Stimulated activated CD4-positive, alpha-beta T cell treated with anti-CD3 and anti-CD28 coated beads, Interleukin-1b, Interleukin-23, amount 100 ng/mL, for 1 hour (primary cell): ENCODE measurements at regions not wholly inside any gene's neighbourhood (a gene's known extent, or its start where the extent isn't known, plus 50 kb on each side); places are given as distances from the start of the nearest gene placed in this dataset.

Experiments used
- DNase-seq, 2 donors: peaks; one replicate each; pipeline ENCODE4 v3.0.0-alpha.2; 2020; ENCODE audit warnings: low read depth in 2 of 2

DNA sequence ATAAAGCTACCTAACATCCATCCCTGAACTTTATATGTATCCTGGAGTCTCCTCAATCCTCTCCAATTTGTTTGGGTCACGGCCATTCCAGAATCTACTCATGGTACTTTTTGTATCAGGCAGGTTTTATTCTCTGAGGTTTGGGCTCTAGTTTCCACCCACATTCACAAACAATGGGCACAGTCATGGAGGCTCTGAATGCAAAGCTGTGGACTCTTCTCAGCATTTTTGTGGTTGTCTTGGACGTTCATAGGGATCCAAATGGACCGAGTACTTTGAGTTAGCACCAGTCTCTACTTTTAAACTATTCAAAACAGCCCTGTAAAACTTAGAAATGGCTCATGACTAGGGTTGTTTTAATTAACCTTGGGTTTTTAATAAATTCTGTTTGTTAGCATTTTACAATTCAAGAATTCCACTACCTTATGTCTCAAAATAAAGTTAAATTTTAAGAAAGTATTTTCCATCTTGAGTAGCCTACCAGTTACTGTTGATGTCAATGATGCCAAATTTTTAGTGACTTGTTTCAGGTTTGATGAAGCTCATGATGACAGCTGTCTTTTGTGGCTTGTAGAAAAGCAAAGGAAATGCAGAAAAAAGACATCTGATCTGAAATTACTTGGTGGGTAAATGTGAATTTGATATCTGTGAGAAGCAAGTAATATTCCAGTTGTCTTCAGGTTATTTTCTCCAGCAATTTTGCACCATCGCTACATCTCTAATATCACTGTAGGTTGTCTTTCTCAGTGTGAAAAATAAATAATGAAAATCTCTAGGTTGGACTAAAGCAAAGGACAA lies 275.7 kb upstream of the THBS1 start:
- DNase-seq = no peak

DNA sequence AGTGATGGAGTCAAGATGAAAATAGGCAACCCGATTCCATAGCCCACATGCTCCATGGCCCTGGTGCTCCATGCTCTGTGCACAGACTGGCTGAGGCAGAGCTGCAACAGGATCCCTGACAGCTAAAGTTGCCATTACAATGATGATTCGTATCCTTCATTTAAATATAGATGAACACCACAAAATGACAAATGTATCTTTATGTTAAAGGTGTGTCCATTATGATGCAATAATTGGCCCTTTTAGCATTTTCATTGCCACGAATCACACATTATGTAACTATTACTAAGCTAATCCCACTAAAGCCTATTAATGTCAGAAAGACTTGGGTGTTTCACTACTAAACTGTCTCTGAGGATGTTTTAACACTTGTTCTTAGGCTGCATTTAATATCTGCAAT lies 270.2 kb upstream of the THBS1 start:
- no peak for DNase-seq

DNA sequence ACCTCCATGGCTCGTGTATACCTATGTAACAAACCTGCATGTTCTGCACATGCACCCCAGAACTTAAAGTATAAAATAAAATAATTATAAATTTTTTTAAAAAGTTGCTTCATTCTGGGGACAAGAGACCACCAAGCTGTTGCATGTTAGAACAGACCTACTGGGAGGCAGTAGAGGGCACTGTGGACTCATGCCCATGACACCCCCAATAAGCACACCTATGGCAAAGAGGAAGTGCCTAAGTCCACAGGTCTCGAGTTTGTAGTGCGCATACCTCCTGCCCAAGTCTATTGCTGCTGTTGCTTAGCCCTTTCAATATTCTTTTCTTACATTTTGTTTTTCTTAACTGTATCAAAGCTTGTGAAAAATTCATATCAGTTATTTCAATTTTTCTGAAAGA lies 267.9 kb upstream of the THBS1 start:
- DNase-seq = no peak

DNA sequence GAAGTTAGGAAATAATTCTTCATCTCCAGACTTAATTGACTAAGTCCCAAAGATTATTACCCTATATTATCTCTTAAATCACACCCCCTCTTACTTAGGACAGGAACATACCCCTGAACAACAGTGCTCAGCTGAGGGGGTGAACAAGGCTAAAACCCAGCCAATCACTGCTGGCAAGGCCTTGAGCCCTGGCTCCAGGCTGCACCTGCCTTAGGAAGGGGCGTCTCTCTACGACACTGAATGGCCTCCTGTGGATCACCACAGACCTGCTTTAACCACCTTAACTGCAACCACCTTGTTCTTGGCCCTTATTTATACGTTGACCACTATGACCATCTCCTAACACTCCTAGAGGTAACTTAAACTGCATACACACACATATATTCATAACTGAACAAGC lies 267.4 kb upstream of the THBS1 start:
- no peak for DNase-seq

DNA sequence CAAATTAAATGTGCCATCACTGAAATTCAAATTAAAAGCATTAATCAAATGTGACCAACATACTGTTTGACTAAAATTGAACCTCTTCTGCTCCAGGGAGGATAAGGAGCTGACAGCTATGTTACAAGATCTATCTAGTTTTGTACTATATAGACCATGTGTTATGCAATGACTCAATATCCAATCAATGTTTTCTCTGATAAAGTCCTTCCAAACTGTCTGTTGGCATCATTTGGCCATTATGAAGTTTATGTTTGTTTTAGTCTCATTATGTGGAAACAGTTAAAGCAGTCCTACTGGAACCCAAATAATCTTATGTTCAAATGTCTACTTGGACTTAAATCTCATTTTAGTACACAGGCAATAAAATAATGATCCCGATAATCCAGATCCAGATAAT lies 267.0 kb upstream of the THBS1 start:
- no peak for DNase-seq

DNA sequence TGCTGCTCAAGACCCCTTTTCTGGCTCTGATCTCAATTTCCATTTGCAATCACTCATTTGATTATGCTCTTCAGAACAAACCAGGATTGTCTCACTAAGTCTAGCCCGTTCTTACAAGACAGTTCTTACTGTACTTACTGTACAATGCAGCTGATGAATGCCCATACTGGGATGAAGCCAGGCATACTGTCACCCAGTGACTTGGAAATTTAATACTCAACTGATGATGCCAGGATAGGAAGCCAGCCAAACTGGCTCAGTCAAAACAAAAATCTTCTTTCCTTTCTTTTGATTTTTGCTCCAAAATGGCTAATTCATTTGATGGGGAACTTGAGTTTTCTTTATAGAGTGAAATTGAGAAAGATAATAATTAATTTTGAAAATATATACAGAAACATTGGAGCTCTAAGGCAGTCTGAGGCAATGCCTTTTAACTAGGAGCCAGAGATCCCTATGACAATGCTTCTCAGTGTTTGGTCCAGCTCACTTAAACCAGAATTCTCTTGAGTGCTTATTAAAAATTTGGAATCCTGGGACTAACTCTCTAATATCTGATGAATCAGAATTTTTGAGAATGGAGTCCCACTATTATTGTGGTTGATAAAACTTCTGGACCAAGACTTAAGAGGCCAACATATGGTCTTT lies 265.6 kb upstream of the THBS1 start:
- no peak for DNase-seq

DNA sequence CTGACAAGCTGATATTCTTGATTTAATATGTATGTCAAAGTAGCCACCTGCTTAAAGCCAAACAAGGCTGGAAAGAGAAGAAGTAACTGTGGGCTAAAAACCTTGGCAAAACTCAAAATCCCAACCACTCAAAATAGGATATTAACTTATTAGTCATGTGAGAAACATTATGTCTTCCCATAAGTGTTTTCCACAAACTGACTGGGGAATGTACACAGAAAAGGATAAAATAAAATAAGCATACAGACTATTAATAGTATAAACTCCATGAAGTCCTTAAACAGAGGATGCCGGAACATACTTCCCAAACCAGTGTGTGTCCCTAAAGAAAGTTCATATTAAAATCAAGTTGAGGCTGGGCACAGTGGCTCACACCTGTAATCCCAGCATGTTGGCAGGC lies 263.7 kb upstream of the THBS1 start:
- DNase-seq = no peak

DNA sequence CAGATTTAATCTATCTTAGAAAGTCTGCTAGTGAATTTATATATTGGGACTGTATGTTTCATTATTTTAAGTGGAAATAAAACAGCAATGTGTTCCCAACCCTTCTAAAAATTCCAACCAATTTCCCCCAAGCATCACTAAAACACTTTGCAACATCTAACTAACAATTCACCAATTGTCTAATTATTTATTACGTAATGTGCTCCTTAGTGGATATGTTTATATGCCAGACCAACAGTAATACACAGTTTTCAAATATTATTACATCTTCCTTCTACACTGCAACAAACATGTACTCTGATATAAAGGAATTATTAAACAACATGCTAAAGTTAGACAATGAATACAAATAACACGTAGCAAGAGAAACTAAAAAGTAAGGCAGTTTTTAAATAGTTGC lies 262.6 kb upstream of the THBS1 start:
- DNase-seq = no peak

DNA sequence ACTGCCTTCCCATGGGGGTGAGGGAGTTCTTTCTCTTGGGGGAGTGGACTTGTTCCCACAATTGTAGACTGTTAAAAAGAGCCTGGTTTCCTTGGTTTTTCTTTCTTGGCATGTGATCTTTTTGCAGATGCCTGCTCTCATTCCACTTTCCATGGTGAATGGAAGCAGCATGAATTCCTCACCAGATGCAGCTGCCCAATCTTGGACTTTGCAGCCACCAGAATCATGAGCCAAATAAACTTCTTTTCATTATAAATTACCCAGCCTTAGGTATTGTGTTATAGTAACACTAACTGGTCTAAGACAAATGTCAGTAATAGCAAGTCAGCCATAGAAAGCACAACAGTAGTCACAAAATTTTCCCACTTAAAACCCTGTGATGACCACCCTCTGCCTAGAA lies 260.5 kb upstream of the THBS1 start:
- DNase-seq = no peak

DNA sequence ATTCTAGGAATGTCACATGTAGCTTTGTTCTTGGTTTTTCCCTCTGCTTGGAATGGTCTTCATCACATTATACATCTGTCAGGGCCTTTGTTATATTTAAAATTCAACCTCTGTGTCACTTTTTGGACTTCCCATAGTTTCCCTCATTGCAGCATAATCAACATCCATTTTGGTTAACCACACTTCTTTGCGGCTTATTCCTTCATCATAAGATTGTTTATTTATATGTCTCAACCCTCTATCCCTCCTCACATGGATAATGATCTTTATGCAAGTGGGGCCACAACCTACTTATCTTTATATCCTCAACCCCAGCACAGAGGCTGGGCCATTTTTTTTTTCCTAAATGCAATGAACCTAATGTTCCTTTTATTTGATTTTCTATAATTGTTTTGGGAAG lies 260.0 kb upstream of the THBS1 start:
- DNase-seq = no peak

DNA sequence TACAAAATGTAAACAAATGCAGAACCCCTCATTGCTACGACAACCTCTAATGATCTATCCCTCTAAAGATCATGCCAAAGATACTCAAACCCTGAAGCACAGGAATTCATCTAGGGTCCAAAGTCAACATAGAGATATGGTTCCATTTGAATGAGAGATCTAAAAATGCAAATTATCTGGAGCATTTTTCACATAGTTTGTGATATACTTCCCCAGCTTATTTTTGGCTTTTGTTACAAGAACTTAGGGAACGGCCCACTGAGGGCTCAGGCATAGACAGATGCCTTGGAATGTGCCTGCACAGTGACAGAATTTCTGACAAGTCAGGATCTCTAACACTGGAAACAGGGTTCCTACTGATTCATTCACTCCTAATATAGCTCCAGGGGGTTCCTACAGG lies 258.9 kb upstream of the THBS1 start:
- DNase-seq = no peak

DNA sequence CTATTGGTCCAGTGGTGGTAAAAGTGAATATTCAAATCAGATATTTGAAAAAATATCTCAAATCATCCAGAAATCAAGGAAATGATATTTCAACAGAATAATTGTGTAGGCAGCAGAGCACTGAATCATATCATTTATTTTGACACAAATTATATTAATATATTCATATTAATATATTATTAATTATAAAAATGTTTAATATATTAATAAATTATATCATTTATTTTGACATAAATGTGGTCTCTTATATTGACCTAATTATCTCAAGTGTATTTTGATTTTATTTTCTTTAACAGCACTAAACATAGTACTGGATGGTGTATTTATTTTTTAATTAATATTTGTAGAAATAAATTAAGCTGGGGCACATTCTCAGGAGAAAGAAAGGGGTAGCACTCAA lies 257.7 kb upstream of the THBS1 start:
- DNase-seq = no peak

DNA sequence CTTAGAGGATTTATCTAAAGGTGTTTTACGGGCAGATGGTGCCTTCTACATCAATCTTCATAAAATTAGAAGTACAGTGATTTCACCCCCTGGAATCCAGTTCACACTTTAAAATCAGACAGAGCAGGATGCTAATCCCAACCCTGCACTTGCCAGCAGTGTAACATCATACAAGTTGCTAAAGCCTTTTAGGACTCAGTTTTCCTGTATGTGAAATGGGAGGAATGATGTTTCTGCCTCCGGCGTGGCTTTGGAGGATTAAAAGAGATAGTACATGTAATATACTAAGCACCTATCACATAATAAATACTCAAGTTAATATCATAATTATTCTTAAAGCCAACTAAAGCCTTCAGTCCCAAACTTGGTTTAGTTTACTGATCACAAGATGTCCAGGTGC lies 257.2 kb upstream of the THBS1 start:
- no peak for DNase-seq

DNA sequence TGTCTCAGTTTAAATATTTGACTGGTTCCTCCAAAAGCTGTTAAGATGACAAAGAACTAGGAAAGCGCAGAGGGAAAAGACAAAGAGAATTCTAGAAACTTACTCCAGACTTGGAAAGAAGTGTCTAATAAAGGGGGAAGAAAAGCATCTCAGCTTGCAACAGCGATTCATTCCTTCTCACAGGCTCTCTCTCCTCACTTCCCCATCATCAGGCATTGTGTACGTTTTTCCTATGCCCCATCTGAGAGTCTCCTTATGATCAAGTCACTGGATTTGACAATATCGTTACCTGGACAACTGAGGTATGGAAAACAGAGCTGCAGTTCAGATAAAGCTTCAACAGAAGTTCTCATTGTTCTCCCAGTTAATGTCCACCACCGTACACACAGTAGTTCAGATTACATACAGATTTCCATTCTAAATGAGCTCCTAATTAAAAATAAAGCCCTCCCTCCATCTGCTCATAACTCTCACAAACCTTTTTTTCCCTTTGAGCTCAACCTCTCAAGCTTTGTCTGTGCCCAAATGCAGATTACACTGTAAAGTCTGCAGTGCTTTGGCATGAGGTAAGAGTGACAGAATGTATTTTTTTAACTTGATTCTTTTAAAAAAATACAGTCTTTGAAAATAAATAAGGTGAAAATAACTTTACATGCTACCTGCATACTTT lies 254.4 kb upstream of the THBS1 start:
- DNase-seq = no peak

DNA sequence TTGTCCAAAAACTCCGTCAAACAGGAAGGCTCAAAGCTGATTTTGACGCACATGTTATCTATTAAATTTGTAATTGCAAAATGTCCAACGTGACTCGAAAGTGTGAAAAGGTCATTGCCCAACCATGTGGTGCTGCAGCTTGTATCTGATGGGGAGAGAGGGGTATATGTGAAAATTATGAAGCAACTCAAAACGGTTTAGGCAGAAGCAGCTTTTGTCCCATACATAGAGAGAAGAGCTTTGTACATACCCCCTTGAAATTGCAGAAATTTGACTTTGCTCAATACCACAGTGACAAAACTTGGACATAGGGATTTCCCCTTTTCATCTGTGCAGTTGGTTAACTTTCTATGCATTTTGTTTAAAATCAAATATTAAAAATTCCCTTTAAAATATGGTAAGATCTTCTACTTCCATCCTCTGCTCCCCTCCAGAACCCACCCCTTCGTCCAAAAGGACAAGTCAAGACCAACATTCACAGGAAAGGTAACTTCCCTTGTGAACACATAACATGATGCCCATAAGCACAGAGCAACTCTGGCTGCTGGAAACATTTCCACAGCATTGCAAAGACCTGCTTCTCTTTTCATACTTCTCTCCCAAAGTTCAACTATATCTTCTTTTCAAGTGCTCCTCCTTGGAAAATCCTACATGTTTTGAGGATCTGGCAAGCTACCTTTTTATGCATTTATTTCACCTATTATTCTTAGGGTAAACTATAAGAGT lies 253.7 kb upstream of the THBS1 start:
- no peak for DNase-seq

DNA sequence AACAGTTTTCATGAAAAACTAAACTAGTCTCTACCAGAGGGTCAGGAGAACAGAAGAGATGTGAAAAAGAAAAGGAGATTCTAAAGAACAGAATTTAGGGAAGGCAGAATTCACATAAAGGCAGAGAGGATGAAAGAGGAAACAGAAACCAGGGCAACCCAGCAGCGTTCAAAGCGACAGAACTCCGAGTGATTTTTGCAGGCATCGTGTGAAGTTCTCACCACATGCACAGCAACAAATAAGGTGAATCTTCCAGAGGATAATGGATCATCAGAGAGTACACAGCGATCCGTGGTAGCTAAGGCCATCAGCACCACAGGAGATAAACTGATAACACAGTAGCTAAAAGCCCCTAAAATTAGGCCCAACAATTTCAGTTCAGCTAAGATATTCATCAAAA lies 250.8 kb upstream of the THBS1 start:
- no peak for DNase-seq

DNA sequence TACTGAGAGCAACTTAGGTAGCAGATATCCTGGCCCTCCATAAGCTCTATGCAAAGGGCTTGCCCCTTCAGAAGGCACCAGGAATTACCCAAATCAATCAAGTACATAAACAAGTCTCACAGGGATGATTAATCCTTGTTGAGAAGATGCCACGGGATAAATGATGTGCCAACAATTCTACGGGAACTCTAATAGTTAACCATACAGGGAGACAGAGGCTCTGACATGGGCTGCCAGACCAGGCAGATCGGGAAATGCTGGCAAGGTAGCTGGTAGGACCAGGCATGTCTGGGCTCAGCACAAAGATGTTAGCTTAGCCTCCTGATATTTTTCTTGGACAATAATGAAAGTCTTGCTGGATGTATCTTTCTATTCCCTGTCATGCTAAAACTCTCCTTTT lies 249.3 kb upstream of the THBS1 start:
- no peak for DNase-seq

DNA sequence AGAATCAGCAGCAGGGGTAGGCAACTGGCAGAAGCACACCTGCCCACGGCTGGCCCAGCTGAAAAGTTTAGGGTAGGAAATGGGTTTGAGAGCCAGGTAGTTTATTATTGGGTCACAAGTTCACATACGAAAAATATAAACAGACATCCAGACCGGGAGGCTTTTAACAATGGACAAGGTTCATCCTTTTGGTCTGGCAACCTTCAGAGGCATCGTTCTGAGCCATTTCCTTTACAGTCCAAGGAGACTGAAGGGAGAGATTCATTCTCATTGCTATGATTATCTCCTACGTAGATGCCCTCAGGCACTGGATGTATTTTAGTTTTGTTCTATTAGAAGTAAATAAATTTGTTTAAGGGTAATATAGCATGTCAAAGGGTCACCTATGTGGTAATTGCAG lies 248.0 kb upstream of the THBS1 start:
- DNase-seq = no peak

DNA sequence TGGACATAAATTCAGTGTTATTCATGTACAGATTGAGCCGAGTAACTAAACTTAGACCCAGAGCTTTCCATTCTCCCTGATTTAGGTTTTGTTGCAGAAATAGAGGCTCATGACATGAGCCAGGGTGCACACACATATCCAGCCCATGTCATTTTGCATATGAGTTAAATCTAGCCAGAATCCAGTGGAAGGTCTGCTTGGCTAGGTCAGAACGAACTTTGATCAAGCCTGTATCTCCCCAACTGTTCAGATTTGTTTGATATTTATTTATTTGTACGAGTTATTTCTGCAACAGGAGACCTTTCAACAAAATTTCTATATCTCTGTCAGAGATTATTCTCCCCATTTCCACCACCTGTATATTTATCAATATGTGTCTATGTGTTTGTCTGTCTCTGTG lies 247.5 kb upstream of the THBS1 start:
- no peak for DNase-seq

DNA sequence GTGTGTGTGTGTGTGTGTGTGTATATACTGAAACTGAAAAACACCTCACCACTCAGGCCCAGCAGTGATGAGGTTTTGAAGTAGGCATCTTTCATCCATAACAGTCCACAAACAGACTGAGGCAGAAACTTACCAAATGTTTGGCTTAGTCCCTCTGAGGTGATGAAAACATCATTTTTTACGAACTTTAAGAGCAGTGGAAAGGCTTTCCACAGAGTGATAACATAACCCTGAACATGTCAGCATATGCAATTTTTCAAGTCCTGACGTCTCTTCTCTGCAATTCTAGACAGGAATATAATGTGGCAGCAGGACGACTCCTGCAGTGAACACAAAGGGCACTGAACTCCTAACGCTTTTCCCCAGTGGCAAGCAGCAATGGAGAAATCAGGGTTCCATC lies 247.0 kb upstream of the THBS1 start:
- no peak for DNase-seq

DNA sequence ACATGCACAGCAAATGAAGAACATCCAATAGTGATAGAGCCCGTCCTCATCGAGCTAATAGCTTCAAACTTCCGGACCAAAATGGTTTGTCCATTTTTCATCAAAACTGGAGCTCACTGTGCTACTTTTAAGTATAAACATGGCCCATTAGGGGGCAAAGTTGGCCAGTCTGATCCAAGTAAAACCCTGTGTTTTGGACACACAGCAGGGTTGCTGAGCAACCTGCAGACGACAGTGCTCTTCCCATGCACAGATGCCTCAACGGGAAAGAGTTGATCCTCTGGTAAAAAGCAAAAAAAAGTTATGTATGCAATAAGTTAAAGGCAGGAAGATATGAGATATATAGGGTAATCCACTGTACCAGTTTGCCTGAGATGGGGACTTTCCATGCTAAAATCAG lies 244.0 kb upstream of the THBS1 start:
- no peak for DNase-seq

DNA sequence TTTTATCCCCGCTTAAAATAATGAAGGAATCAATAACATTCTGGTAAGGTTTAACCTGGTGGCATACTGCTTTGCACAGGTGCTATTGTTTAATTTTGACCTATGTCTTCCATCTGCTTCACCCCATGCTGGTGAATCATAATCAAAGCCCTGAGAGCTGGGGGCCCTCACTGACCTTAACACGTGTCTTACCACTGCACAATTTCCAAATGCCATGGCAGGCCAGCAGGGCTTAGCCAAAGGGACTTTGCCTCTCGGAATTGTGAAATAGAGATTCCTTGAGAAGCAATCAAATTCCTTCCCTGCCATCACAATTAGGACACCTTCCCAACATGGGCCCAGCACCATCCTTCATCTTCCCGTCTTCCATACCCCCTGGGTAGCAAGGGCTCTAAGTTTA lies 242.6 kb upstream of the THBS1 start:
- DNase-seq = no peak
